ENCODE measurements at regions not wholly inside any gene's neighbourhood (a gene's known extent, or its start where the extent isn't known, plus 50 kb on each side); places are given as distances from the start of the nearest gene placed in this dataset.
"Not testable (repeated sequence)": the region's sequence is repeated elsewhere in the genome, so short reads cannot be mapped to it uniquely, and the experiment has no call there.

GRCh38 chr16:63883091-63883490 is 1238.8 kb downstream of the CDH11 start:
- DNase-seq, result no peak

GRCh38 chr16:63882576-63882975 is 1239.3 kb downstream of the CDH11 start:
- no peak for DNase-seq

DNA sequence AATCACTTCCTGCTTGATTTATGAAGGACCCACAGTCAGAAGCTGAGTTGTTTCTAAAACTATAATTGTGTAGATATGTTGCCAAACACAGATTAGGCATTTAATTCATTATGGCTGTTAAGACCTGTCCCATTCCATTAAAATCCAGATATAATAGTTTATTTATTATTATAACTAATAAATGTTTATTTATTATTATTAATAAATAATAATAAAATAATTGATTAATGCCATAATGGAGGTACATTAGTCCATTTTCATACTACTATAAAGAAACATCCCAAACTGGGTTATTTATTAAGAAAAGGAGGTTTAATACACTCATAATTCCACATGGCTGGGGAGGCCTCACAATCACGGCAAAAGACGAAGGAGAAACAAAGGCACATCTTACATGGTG is 1240.9 kb downstream of the CDH11 start:
- no peak for DNase-seq

- DNase-seq, result no peak
Observed at GRCh38 chr16:63877401-63877800, 1244.5 kb downstream of the CDH11 start.

DNA sequence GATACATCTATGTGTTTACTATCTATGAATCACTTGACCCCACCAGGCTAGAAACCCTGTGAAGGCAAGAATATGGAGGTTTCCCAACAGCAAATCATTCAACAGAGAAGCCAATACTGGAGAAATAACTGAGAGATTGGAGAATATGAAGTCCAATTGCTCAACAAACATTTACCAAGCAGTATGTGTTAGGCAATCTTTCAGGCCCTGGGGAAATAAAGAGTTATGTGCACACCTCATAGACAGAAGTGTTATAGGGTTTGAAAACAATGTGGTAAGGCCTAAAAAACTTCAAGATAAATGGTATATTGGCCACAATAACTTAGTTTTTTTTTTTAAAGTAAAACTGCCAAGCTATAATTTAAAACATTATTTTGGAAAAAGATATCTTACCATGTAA is 1245.8 kb downstream of the CDH11 start:
- no peak for DNase-seq

GRCh38 chr16:63860700-63861099 is 1261.2 kb downstream of the CDH11 start:
- not testable (repeated sequence) for DNase-seq

- DNase-seq, result no peak
Observed at GRCh38 chr16:63856537-63856936, 1265.3 kb downstream of the CDH11 start.

DNA sequence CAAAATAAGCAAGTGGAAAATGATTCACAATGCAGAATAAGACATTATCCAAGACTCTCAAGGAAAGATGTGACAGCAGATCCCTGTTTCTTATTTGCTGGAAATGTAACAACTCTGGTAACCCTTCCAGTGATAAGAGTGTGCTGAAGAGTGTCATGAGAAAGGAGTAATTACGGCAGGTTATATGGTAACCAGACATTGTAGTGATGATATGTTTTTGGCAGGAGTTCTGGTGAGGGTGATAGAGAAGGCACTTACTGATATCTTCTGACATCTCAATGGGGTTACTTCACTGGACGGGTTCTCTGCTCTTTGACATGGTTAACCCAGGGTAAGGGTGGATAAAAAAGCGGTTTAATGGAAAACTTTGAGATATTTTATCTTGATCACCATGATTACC is 1270.9 kb downstream of the CDH11 start:
- DNase-seq, result no peak

- no peak for DNase-seq
Observed at GRCh38 chr16:63841271-63841670, 1280.6 kb downstream of the CDH11 start.

DNA sequence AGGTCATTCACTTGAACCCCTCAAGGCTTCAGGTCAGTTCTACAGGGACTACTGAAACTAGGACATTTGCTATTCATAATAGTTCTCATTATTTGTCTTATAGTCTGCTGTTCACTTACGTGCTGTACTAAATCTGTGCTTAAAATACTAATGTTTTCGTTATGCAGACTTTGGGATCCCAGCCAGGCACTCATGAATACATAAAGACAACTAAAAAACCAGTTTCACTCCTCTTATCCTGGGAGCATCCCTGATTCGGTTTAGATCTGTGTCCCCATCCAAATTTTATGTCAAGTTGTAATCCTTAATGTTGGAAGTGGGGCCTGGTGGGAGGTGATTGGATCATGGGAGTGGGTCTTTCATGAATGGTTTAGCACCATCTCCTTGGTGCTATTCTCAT is 1291.8 kb downstream of the CDH11 start:
- DNase-seq, result no peak

- no peak for DNase-seq
Observed at GRCh38 chr16:63822818-63823217, 1299.0 kb downstream of the CDH11 start.

DNA sequence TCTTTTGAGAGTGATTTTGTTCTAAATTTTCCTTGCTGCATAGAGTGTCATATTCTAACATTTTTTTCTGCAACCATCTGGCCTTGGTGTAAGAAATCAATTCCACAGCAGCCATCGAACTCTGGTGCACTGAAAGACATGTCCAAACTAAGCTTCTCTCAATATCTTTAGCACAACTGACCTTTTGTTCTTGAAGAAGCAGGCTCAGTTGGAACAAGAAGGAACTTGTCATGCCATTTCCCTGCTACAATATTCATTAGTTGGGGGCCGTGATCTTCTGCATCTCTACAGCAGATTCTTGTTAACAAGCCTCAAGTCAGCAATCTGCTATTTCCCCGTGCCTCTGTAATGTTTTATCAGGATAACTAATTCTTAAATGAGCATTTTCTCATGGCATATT is 1305.6 kb downstream of the CDH11 start:
- no peak for DNase-seq

GRCh38 chr16:63813862-63814261 is 1308.0 kb downstream of the CDH11 start:
- DNase-seq, result no peak

GRCh38 chr16:63808730-63809129 is 1313.1 kb downstream of the CDH11 start:
- DNase-seq, result no peak

- DNase-seq, result no peak
Observed at GRCh38 chr16:63806794-63807506, 1314.9 kb downstream of the CDH11 start.

DNA sequence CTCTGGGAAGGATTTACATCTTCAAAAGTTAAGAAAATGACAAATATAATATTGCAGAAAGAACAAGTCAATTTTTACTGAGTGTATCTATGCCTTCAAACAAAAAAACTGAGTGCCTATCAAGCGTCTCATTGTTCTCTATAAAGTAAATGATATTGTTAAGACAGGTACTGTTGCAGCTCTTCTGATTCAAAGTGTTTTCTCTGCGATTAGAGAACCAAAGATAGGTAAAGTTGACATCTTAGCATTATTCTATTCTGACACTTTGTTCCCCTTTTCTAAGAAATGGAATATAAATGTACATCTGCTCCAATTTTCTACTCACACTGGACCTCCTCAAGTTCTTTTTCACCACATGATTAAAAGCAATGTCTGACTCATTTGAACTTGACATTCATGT is 1317.7 kb downstream of the CDH11 start:
- no peak for DNase-seq

DNA sequence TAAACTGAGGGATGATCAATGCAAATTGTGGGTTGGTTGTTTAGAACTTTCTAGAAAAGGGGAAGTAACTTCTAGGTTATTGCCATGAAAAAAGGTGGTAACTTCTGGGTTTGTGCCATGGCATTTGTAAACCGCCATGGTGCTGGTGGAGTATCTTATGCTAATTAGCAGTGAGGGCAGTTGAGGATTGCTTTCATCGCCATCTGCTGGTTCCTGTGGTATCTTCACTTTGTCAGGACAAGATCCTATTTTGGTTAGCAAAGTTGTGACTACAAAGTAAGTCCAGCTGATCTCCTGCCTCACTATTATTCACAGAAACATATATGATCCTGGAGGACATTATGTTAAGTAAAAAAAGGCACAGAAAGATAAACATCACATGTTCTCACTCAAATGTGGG is 1332.3 kb downstream of the CDH11 start:
- DNase-seq, result no peak

- no peak for DNase-seq
Observed at GRCh38 chr16:63787014-63787413, 1334.8 kb downstream of the CDH11 start.

DNA sequence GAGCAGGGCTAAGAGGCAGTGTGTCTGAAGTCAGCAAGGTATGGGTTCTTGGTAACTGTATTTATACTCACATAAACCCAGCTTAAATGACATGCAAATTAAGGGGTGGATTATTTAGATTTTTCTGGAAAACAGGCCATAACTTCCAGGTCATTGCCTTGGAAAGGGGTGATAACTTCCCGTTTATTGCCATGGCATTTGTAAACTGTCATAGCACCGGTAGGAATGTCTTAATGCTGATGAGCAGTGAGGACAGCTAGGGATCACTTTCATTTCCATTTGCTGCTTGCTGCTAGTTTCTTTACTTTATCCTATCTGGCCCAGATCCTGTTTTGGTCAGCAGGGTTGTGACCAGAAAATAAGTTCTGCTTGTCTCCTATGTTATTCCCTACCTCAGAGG is 1336.7 kb downstream of the CDH11 start:
- DNase-seq, result no peak

GRCh38 chr16:63776437-63776836 is 1345.4 kb downstream of the CDH11 start:
- no peak for DNase-seq

DNA sequence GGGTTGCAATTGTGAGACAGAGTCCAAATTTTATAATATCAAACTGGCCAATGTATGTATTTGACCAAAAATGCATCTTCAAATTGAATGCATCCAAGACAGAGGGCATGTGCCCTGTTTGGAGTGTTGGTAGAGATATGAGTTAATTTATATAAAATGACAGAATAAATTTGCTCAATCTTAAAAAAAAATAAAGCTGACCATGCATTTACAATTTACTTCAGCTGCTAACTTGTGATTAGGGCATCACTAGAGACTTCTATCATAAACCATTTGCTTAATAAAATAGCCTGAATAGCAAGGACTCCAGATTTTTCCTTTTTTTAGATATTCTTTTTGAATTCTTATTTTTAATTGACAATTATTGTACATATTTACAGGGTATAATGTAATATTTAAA is 1345.8 kb downstream of the CDH11 start:
- no peak for DNase-seq

DNA sequence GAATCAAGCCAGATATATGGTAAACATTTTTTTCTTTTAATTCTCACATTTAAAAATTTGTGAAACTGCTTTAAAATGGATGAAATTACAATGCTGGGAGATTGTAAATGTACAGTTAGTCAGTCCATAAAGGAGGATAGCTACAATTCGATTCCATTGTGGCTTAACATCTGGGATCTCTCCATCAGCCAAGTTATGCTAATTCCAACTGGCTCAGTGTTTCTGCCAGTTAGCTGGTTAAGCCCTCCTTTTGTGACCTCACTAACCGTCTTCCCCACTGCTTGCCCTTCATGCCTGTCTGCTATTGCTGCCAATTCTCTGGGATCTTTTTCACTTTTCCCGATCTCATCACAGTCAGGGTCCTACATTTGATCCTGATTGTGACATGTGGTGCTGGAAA is 1347.6 kb downstream of the CDH11 start:
- DNase-seq, result no peak

DNA sequence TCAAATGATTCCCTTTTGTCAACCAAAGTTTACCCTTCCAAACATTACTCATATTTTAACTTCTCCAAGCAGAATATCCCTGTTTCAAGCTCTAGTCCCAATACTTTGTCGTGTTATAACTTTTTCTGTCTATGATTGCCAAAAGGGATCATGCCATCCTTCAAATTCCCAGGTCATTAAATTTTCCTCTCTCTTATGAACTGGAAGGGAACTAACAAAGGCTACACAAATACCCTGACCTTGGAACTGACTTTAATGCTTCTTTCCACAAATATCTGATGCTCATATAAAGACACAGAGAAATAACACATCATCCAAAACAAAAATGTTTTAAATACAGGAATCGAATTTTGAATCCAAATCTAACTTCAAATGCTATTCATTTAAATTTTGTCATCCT is 1352.7 kb downstream of the CDH11 start:
- DNase-seq, result no peak

DNA sequence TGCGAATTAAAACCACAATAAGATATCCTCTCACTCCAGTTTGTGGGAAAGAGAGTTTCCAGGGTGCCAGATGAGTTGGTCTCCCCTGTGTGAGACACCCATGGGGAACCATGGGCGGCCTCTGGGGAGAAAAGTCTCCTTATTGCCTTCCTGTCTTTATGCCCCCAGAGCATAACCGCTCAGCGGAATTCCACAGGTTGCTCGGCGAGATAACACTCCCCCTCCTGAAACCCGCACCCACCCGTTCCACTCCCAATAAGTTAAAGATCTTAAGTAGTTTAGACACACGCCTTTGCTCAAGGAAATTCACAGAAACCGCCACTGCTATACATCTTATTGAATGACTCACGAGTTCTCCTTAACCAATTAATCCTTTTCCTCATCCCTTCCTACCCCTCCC is 1361.6 kb downstream of the CDH11 start:
- DNase-seq, result not testable (repeated sequence)

DNA sequence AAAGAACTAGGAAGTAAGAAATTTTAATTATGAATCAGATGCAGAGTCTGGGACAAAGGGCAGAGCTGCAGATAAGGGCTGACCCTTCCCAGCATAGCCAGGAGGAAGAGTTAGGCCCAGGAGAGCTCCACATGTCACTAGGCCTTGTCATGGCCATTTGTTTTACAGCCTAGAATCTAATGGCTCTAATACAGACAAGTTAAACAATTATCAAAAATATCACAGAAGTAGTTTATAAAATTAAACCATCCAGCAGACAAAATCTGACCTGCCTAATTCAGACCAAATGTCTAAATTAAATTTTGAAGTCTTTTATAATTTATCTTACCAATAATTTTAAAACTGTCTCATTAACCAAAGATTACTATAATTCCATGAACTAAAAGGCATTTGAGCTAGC is 1369.5 kb downstream of the CDH11 start:
- no peak for DNase-seq

DNA sequence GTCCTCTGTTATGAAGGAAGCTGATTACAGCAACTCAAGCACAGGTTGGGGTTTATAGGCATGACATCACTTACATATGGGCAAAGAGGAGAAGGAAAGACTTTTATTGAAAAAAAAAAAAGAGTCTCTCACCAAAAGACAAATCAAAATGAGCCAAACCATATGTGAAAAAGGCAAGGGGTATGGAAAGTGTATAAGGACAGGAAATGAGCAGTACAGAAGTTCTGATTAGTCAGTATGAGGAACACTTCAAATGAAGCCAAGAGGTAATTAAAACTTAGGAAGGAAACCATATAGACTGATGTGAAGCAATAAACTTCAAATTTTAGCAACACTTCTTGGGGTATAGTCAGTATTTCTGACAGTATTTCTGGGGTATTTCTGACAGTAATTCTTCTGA is 1372.6 kb downstream of the CDH11 start:
- DNase-seq, result no peak

All from activated naive CD4-positive, alpha-beta T cell treated with Interleukin-2 at 50 U/mL for 16 hours (primary cell).